ENCODE measurements at regions not wholly inside any gene's neighbourhood (a gene's known extent, or its start where the extent isn't known, plus 50 kb on each side); places are given as distances from the start of the nearest gene placed in this dataset.
"Not testable (repeated sequence)": the region's sequence is repeated elsewhere in the genome, so short reads cannot be mapped to it uniquely, and the experiment has no call there.

DNA sequence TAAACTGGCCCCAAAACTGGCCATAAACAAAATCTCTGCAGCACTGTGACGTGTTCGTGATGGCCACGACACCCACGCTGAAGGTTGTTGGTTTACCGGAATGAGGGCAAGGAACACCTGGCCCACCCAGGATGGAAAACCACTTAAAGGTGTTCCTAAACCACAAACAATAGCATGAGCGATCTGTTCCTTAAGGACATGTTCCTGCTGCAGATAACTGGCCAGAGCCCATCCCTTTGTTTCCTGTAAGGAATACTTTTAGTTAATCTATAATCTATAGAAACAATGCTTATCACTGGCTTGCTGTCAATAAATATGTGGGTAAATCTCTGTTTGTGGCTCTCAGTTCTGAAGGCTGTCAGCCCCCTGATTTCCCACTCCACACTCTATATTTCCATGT, 305.2 kb upstream of the RPS23 start:
- not testable (repeated sequence) for DNase-seq (ENCODE audit: low read depth in 2 of 2, low spot score in 1 of 2)

DNA sequence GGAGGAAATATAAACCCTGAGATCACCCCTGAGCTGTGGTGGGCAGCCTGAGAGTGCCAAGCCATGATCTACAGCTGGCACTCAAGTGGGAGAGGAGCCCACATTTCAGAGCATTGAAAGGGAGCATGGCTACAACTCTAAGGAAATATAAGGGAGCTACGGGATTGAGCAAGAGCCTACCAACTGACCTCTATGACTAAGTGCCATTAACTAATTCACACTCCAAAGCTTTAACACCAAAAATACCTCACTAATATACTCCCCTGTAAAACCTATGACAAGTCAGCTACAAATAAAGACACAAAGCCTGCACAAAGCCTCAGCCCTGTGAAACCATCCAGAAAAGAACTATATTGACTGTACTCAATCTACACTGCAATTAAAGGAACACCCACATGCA, 286.8 kb upstream of the RPS23 start:
- no peak for DNase-seq (ENCODE audit: low read depth in 2 of 2, low spot score in 1 of 2)

DNA sequence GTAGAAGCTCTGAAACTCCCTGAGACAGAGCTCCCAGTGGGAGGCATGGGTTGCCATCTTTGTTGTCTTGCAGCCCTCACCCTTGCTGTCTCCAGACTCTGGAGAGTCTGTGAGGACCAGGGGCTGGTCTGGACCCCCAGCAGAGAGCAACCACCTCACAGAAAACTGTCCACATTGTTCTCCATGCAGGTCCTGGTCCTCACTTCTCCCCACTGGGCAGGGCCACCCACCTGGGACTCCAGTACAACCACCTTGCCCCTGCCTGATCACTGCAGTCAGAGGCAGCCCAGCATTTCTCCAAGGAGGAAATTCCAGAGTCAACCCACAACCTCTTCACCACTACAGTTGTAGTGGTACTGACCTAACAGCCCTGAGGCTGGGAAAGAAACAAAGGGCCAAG, 285.6 kb upstream of the RPS23 start:
- DNase-seq (ENCODE audit: low read depth in 2 of 2, low spot score in 1 of 2), result no peak

DNA sequence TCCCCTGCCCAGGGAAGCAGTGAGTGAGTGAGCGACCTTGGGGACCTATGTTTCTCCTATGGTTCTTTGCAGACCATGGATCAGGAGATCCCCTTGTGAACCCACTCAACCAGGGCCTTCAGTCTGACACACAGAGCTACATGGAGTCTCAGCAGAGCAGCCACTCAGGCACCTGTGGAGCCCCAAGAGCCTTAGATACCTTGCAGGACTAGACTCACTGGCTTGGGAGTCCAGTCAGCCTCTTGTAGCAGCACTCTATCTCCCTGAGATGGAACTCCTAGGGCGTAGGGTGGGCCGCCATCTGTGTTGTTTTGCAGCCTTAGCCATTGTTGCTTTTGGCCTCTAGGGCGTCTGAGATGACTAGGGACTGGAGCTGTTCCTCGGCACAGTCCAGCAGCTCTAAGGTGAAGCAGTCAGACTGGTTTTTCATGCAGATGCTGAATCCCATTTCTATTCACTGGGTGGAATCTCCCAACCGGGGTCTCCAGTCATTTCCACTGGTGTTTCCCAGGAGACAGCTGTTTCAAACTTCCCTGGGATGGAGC, 284.6 kb upstream of the RPS23 start:
- DNase-seq (ENCODE audit: low read depth in 2 of 2, low spot score in 1 of 2), result no peak

DNA sequence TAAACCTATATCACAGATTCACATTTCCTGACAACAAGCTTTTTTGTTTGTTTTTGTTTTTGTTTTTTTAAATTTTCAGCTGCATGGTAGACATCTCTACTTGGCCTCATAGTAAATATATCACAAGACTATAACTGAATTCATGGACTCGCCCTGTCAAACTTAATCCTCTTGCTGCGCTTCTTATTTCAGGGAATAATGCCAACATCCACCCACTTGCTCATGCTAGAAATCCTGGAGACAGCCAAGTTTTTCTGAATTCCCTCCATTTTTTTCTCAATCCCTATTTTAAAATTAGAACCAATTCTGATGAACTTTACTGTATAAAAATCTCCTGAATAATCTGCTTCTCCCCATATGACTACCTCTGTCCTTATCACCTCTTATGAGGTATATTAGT, 283.6 kb upstream of the RPS23 start:
- DNase-seq (ENCODE audit: low read depth in 2 of 2, low spot score in 1 of 2), result no peak

DNA sequence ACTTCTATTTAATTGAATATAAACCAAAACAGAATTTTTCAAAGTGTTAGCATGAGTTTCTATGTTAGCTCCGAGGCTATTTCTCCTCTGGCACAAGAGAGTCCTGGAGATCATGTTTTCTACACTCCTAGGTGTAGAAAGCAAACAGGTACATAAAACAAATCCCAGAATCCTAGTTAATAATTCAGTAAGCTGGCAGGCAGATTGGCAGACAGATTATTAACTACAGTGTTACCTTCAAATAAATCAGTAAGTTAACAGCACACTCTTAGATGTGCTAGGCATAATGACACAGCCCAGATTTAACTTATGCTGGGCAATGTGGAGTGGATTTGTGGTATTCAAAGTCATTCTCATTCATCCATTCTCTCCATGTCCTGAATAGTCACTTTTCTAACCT, 282.8 kb upstream of the RPS23 start:
- no peak for DNase-seq (ENCODE audit: low read depth in 2 of 2, low spot score in 1 of 2)

DNA sequence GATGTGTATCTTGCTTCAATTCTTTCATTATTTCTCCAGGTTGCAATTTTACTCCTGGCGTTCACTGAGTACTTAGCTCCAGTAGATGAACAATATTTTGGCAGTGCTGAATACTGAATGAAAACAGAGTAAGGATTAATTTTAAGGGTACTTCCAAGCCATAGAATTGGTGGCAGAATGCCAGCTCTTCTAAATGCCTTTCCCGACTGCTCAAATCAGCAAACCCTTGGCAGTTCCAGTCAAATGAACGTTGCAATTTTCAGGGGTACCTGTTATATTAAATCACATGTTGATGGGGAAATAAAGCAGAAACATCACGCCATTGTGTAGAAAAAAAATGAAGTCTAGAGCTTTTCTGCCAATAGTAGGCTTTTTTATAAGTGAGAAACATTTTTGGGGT, 282.4 kb upstream of the RPS23 start:
- no peak for DNase-seq (ENCODE audit: low read depth in 2 of 2, low spot score in 1 of 2)

DNA sequence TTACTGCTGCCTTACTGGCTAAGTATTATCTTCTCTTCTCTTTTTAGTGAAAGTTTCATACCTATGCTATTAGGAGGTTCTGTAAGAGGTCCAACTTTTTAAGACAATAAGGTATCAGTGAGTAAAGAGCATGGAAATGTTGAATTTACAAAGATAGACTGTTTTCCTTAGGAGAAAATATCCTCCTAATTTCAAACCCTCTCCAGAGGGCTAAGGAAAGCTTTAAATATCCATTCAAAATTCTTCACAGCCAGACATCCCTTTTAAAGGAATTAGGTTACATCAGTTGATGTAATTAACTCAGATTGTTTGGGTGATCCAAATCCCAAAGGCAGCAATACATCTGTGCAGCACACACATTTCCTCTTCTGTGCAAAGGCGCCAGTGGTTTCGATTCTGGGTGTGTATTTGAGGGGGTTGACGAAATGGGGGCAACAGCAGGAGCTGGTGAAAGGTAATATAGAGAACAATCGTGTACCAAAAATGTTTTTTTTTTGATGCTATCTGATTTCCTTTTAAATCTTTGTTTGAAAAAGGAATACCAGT, 273.8 kb upstream of the RPS23 start:
- DNase-seq (ENCODE audit: low read depth in 2 of 2, low spot score in 1 of 2), result no peak

DNA sequence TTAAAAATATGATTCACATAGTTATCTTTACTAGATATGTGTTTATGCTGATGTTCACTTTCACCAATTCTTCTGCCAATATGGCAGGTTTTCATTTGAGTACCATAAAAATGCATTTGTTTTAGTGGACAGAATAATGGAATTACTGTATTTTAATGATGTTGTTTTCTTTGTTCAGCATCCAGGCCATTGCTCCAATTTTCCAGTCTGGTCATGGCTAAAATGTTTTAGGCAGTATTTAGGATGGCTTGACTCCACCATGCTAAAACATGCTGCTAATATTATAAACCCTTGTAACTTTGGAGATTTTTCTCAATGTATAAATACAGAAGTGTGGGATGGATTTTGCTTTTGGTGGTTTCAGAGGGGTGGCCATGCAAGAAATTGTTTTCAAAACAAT, 273.0 kb upstream of the RPS23 start:
- DNase-seq (ENCODE audit: low read depth in 2 of 2, low spot score in 1 of 2), result no peak

DNA sequence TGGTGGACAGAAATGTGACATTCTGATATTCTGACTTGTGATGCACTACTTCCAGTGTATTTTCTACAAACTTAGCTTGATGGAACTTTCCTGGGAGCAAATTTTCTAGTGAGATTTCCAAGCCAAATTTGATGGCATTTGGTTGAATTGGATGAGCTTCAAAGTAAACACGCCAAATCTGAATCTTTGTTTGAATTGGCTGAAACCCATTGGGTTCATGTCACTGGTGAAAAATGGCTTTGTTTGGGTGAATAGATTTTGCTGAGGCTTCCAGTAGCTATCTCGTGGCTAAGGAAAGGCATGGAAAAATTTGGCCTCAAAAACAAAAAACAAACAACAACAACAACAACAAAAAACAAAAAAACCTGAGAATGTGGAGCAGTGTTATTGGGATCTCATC, 271.1 kb upstream of the RPS23 start:
- no peak for DNase-seq (ENCODE audit: low read depth in 2 of 2, low spot score in 1 of 2)

DNA sequence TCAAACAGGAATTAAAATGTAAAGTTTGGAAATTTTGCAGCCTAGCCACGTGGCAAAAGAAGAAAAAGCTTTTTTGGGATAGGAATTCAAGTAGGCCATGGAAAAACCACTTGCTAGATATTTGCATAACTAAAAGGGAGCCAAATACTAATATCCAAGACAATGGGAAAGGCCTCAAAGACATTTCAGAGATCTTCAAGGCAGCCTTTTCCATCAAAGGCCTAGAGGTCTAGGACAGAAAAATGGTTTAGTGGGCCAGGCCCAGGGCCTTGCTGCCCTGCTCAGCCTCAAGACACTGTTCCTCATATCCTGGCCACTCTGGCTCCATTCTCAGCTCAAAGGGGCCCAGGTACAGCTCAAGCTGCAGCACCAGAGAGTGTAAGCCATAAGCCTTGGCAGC, 265.9 kb upstream of the RPS23 start:
- DNase-seq (ENCODE audit: low read depth in 2 of 2, low spot score in 1 of 2), result no peak

DNA sequence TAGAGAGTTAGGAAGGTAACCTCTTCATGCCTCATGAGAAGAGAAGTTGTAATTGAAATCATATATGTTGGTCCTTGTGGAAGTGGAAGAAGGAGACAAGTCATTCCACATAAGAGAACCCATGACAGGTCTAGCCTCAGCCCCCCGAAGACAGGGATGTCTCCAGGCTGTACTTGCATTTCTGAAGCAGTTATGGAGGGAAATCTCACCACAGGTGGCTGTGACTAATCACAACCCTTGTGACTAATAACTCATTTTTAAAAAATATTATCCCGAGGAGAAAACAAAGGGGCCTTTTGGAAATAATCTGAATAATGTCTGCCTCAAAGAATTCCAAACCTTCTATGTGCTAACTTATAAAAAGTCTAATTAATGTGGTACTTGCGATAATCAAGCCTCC, 262.1 kb upstream of the RPS23 start:
- DNase-seq (ENCODE audit: low read depth in 2 of 2, low spot score in 1 of 2), result no peak

DNA sequence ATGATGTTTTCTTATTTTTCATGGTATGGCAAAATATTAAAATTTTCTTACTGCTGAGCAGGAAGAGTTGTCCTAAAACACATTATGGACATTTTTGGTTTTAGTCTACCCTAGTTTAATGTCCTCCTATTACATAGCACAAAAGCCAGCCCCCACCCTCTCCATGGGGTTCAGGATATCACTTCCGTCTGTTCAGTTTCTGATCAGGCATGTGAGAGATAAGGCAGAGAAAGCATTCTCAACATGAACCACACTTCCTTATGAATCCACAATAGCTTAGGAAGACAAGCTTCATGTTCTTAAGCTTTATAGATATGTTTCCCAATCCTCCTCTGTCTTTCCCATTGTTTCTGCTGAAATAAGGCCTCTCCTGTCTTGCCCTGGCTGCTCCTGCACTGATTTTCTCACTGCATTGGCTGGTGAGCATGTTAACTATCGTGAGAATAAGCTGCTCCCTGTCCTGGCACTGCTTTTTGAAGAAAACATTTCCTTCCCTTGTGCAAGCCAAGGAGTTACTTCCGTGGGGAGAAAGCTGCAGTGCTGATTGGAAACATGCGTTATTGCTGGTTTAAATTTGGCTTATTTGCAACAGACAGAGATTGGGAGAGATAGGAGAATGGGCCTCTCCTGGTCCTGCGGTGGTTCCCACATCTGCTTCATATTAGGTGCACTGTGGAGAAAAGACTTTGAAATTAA, 260.3 kb upstream of the RPS23 start:
- no peak for DNase-seq (ENCODE audit: low read depth in 2 of 2, low spot score in 1 of 2)

DNA sequence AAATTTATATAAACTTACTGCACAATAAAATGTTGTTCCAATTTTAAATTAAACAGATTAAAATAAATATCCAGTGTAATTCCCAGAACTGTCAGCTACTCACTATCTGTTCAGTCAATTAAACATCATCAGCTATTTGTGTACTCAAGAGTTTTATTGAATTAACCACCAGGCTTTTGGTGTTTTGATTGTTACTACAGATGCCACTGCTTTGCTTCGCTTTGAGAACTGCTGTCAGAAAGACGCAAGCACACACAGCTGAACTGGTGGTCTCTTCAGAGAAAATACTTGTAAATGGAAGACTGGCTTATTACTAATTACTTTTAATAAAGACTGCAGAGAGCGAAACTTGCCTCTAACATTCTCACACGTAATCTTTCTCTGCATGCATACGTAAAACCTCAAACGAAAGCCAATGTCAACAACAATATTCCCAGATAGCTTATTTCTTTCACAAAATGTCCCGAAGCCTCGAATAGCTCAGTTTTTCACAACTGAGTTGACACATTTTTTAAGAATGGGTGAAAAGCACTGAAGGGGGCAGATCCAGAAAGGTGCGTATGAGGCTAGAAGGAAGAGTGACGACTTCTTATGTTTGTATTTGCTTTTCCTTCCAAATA, 259.6 kb upstream of the RPS23 start:
- no peak for DNase-seq (ENCODE audit: low read depth in 2 of 2, low spot score in 1 of 2)

DNA sequence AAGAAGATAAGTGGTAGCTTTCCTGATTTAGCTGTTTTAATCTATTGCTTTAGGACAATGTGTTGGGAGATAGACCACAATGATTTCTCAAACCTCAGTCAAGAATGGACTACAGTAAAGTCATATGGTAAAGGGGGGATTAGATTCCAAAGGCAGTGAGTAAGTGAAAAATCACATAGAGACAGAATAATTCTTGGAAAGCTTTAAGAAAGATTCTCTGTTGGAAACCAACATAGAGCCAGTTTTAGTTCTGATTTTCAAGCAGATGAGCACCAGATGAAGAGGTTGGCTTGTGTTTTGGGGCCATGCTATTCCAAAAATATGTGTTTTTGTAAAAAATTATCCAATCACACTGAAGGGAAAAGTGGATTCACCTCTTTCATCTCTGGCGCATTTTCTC, 256.8 kb upstream of the RPS23 start:
- DNase-seq (ENCODE audit: low read depth in 2 of 2, low spot score in 1 of 2), result no peak

DNA sequence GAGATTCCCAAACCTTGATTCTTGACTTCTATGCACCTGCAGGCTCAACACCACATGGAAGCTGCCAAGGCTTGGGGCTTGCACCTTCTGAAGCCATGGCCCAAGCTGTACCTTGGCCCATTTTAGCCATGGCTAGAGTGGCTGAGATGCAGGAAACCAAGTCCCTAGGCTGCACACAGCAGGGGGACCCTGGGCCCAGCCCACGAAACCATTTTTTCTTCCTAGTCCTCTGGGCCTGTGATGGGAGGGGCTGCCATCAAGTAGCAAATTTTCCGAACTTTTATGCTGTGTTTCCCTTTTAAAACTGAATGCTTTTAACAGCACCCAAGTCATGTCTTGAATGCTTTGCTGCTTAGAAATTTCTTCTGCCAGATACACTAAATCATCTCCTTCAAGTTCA, 253.9 kb upstream of the RPS23 start:
- DNase-seq (ENCODE audit: low read depth in 2 of 2, low spot score in 1 of 2), result not testable (repeated sequence)

DNA sequence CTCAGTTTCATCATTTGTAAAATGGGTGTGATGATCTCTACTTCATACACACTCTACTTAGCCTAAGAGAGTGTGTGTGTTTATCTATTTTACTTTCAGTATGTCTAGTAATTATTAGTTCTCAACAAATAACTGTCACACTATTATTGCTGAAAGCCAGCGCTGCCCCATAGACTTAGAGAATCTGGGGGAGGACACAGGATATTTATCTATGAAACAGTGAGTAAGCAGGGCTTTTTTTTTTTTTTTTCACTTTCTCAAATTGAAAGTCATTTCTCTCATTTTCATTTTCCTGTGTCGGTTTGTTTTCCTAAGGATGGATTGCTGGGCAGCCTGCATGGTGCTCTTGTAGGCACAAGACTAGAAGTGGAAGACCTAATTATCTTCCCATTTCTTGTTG, 248.4 kb upstream of the RPS23 start:
- no peak for DNase-seq (ENCODE audit: low read depth in 2 of 2, low spot score in 1 of 2)

DNA sequence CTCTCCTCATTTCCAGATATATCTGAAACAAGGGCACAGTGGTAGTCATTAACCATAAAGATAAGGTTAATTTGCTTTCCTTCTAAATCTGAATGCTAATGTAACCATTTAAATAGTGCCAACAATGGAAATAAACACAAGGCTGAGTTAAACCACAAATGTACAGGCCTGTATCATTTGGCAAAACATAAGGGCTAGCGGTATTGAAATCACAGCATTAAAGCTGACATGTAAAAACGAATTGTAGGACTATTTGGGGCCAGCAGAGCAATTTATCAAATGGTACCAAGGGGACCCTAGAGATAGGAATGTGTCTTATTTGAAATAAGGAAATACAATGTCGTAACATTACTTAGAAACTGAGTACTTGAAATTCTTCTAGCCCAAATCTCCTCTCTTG, 247.5 kb upstream of the RPS23 start:
- no peak for DNase-seq (ENCODE audit: low read depth in 2 of 2, low spot score in 1 of 2)

DNA sequence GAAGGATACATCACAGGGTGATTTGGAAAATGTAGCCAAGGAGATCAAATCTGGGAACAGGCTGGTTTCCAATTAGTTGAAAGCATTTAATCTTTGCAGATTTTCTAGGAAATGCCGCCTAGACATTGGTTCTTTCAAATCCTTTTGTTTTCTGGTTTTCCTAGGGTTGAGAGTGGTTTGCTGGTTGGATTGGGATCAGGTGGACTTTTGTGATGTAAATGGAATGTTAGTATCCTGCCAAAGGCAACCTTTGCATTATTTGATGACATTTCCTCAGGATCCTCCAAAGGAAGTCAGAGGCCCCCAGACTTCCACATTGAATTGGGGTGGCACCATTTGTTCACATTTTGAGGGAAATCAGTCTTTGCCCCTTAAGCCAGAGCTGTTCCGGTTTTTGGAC, 245.5 kb upstream of the RPS23 start:
- no peak for DNase-seq (ENCODE audit: low read depth in 2 of 2, low spot score in 1 of 2)

DNA sequence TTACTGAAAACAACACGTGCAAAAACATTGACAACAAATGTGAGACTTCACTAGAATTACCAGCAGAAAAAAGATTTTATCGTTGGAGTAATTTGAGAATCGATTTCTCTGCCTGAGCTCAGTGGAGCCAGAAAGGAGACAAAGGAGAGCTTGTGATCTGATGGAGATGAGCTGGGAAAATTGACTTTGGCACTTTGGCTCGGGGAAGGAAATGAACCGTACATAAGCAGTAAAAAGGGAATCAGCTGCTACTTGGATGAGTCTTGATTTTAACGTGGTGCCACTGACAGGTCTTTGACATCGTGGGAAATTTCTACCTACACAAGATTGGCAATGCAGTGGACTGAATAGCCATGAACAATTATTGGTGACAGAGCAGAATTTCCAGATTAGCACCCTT, 244.7 kb upstream of the RPS23 start:
- no peak for DNase-seq (ENCODE audit: low read depth in 2 of 2, low spot score in 1 of 2)

DNA sequence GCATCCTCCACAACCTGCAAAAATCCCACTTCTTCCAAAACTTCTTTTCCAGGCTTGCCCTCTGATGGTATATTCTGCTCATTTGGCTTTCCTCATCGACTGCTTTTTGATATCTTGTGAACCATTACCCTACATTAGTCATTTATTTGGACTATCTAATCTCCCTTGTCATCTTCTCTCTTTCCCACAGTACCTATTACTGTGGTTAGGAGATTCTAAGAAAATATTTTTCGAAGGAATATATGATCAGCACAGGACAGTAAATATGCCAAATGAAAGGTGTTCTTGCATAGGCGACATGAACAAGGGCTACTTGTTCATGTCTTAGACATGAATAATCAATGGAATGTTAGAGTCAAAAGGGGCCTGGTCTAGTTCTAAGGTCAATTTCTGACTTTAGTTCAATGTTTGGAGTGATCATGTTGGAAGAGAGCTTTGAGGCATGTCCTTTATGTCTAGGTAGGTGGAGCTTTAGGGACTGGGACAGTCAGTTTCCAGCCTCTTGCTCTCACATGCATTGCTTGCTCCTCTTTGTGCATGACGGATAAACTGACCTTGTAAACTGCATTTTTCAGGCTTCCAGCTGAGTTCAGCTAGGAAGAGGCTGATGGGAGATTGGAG, 243.4 kb upstream of the RPS23 start:
- DNase-seq (ENCODE audit: low read depth in 2 of 2, low spot score in 1 of 2), result no peak

DNA sequence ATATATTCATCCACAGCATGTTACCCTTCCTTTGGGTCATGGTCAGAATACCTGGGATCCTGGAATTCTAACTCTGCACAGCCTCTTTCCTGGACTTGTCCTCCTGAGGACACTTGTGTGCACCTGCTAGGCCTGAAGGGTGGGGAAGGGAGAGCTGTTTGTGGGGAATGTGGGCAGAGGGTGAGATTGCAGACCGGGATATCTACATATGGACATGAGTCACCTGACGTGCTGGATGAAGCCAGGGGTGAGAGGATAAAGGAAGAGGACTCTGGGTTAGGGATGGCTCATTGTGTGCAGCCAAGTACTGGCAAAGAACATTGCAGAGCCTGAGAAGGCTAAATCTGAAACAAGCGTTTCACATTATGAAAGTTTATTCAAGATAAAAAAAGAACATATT, 241.4 kb upstream of the RPS23 start:
- DNase-seq (ENCODE audit: low read depth in 2 of 2, low spot score in 1 of 2), result no peak

All from stimulated activated CD8-positive, alpha-beta memory T cell treated with anti-CD3 and anti-CD28 coated beads, Interleukin-4, amount 100 ng/mL, for 1 hour (primary cell).